ENCODE measurements at regions not wholly inside any gene's neighbourhood (a gene's known extent, or its start where the extent isn't known, plus 50 kb on each side); places are given as distances from the start of the nearest gene placed in this dataset.

DNA sequence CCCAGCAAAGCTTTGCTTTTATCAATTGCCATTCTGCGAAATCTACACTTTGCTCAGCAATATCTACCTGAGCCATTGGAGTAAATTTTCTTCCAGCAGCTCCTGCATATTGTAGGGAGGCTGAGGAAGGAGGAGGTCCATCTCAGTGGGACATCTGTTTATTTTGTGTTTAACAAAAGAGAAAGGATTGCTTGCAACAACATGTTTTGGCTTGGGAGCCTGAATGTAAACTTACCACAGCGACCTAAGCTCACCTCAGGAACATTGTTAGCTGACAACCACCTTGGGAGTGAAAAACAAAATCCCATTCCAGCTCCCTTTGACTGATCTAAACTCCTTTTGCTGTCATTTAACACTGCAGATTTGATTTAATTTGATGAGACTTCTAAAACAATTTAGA is 356.1 kb downstream of the SS18 start:
- TF ChIP-seq, protein P1, sequence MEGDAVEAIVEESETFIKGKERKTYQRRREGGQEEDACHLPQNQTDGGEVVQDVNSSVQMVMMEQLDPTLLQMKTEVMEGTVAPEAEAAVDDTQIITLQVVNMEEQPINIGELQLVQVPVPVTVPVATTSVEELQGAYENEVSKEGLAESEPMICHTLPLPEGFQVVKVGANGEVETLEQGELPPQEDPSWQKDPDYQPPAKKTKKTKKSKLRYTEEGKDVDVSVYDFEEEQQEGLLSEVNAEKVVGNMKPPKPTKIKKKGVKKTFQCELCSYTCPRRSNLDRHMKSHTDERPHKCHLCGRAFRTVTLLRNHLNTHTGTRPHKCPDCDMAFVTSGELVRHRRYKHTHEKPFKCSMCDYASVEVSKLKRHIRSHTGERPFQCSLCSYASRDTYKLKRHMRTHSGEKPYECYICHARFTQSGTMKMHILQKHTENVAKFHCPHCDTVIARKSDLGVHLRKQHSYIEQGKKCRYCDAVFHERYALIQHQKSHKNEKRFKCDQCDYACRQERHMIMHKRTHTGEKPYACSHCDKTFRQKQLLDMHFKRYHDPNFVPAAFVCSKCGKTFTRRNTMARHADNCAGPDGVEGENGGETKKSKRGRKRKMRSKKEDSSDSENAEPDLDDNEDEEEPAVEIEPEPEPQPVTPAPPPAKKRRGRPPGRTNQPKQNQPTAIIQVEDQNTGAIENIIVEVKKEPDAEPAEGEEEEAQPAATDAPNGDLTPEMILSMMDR (IDR thresholded peaks at IDR 0.05; ENCODE audit: low read depth, low read length), result no peak
- no peak for TF ChIP-seq EZH2phosphoT487 (IDR thresholded peaks at IDR 0.05; ENCODE audit: low read depth)

Measured in OCI-LY3 (cell line).